ENCODE measurements at regions not wholly inside any gene's neighbourhood (a gene's known extent, or its start where the extent isn't known, plus 50 kb on each side); places are given as distances from the start of the nearest gene placed in this dataset.

GRCh38 chr9:110047232-110047954, 160.6 kb downstream of the C9orf152 start:
- Histone ChIP-seq H3K9ac (ENCODE audit: low read length) (peak overlapping the region; percentile 92), H4K20me1 (ENCODE audit: control insufficient read depth, insufficient read depth, low read length, poor library complexity, severe bottlenecking) (peaks cover 32% of the 10 kb centered on the region), H3K27me3 (replicated peaks in 1 of 4; ENCODE audit: control extremely low read depth in 1 of 4, control insufficient read depth in 3 of 4, insufficient read depth in 4 of 4, low read length in 3 of 4) (no peaks in the 10 kb centered on the region), H3K4me3 (ENCODE audit: control extremely low read depth in 1 of 5, extremely low read depth in 1 of 5, insufficient read depth in 1 of 5, low read depth in 2 of 5, low read length in 4 of 5) (peak overlapping the region; percentile 79 to 98 (median 88)), H3K36me3 (replicated peaks in 1 of 2; ENCODE audit: control extremely low read depth in 1 of 2, control insufficient read depth in 1 of 2, extremely low read depth in 1 of 2, insufficient read depth in 2 of 2, low read length in 1 of 2) (no peaks in the 10 kb centered on the region), H2AFZ (ENCODE audit: insufficient read depth, low read depth, low read length, poor library complexity, severe bottlenecking) (peak overlapping the region; percentile 92), H3K4me1 (ENCODE audit: control insufficient read depth in 2 of 2, insufficient read depth in 2 of 2, low read length in 2 of 2) (peaks cover 33 to 36% of the 10 kb centered on the region in 2 donors), H3K27ac (ENCODE audit: low read length in 2 of 2) (peak overlapping the region; percentile 26 to 67), H3K79me2 (ENCODE audit: control insufficient read depth, insufficient read depth, low read length) (peaks cover 54% of the 10 kb centered on the region), H3K9me3 (ENCODE audit: control extremely low read depth in 1 of 3, control insufficient read depth in 2 of 3, insufficient read depth in 1 of 3, low read length in 2 of 3) (peaks cover 0 to 2% (median 0%) of the 10 kb centered on the region in 3 donors), H3K4me2 (replicated peaks; ENCODE audit: low read depth, low read length, poor library complexity, severe bottlenecking) (peak overlapping the region; percentile 90)
- Mint-ChIP-seq H3K4me1 (peaks cover 48% of the 10 kb centered on the region), H3K4me3 (peak overlapping the region; percentile 98), H3K27me3 (no peaks in the 10 kb centered on the region), H3K9me3 (ENCODE audit: insufficient read depth) (no peaks in the 10 kb centered on the region), H3K27ac (peak overlapping the region; percentile 93)
- WGBS (ENCODE audit: insufficient coverage), result 53% methylated on average over 6 of the region's 7 CpGs
- TF ChIP-seq EZH2 (IDR thresholded peaks at IDR 0.05; ENCODE audit: borderline replicate concordance, insufficient read depth, low read depth, low read length, poor library complexity, severe bottlenecking) (no peak), CTCF (IDR thresholded peaks at IDR 0.05) (no peak)
- no peak for ATAC-seq (ENCODE audit: low read depth)
- CTCF ChIA-PET, result interaction anchor here (1.2 to 21.6 kb wide), 5 partner anchors 10 to 138 kb away, joined by 3 to 585 read pairs (median 5); no protein-coding TSS in a partner anchor
- POLR2A ChIA-PET, result interaction anchor here (0.5 to 3.3 kb wide), 4 partner anchors 75 to 140 kb away, joined by 3 to 23 read pairs (median 4); no protein-coding TSS in a partner anchor
- no peak for DNase-seq
- intact Hi-C loops (cut with micrococcal nuclease), result loop anchor here (5.0 kb wide), 2 partner anchors 40 to 95 kb away; no protein-coding TSS in a partner anchor

DNA sequence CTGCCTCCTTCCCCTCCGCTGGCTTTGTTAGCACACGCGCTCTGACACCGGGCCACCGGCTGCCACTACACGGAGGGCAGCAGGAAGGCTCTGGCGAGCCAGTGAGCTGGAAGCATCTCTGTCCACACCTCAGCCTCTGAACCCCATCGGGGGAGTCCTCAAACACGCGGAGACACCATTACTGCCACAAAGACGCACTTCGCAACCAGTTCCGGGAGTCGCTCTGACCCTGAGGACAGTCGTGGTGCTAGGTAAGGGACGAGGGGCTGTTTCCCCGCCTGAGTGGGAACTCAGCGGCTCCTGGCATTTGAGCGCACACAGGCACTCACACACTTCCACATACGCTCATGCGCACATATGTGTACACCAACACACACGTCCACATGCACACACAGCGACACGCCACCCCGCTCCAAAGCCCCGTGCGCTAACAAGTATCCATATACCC, 160.0 kb downstream of the C9orf152 start:
- Histone ChIP-seq H3K4me1 (ENCODE audit: control insufficient read depth in 2 of 2, insufficient read depth in 2 of 2, low read length in 2 of 2) (peaks cover 39 to 42% of the 10 kb centered on the region in 2 donors), H3K4me2 (replicated peaks; ENCODE audit: low read depth, low read length, poor library complexity, severe bottlenecking) (peak overlapping the region; percentile 90), H3K4me3 (ENCODE audit: control extremely low read depth in 1 of 5, extremely low read depth in 1 of 5, insufficient read depth in 1 of 5, low read depth in 2 of 5, low read length in 4 of 5) (peak overlapping the region; percentile 79 to 98 (median 88)), H2AFZ (ENCODE audit: insufficient read depth, low read depth, low read length, poor library complexity, severe bottlenecking) (peak overlapping the region; percentile 92), H3K36me3 (replicated peaks in 1 of 2; ENCODE audit: control extremely low read depth in 1 of 2, control insufficient read depth in 1 of 2, extremely low read depth in 1 of 2, insufficient read depth in 2 of 2, low read length in 1 of 2) (peaks cover 0 to 3% of the 10 kb centered on the region in 2 experiments), H3K79me2 (ENCODE audit: control insufficient read depth, insufficient read depth, low read length) (peaks cover 60% of the 10 kb centered on the region), H3K9me3 (ENCODE audit: control extremely low read depth in 1 of 3, control insufficient read depth in 2 of 3, insufficient read depth in 1 of 3, low read length in 2 of 3) (peaks cover 0 to 2% (median 0%) of the 10 kb centered on the region in 3 donors), H3K27me3 (replicated peaks in 1 of 4; ENCODE audit: control extremely low read depth in 1 of 4, control insufficient read depth in 3 of 4, insufficient read depth in 4 of 4, low read length in 3 of 4) (no peaks in the 10 kb centered on the region), H3K9ac (ENCODE audit: low read length) (peak overlapping the region; percentile 92), H3K27ac (ENCODE audit: low read length in 2 of 2) (peak overlapping the region; percentile 26 to 67), H4K20me1 (ENCODE audit: control insufficient read depth, insufficient read depth, low read length, poor library complexity, severe bottlenecking) (peaks cover 32% of the 10 kb centered on the region)
- H3K4me1 Mint-ChIP-seq, result peaks cover 53% of the 10 kb centered on the region
- H3K27me3 Mint-ChIP-seq, result no peaks in the 10 kb centered on the region
- DNase-seq (no peak), ATAC-seq (ENCODE audit: low read depth) (peak; percentile 40)
- TF ChIP-seq CTCF (IDR thresholded peaks at IDR 0.05) (no peak), EZH2 (IDR thresholded peaks at IDR 0.05; ENCODE audit: borderline replicate concordance, insufficient read depth, low read depth, low read length, poor library complexity, severe bottlenecking) (no peak)
- H3K27ac Mint-ChIP-seq, result peak overlapping the region; percentile 93
- POLR2A ChIA-PET, result interaction anchor here (0.5 to 4.4 kb wide), 8 partner anchors 73 to 140 kb away, joined by 3 to 23 read pairs (median 5); no protein-coding TSS in a partner anchor
- no peaks in the 10 kb centered on the region for H3K9me3 Mint-ChIP-seq (ENCODE audit: insufficient read depth)
- H3K4me3 Mint-ChIP-seq, result peak overlapping the region; percentile 98
- CTCF ChIA-PET, result interaction anchor here (1.2 to 21.6 kb wide), 6 partner anchors 10 to 138 kb away, joined by 3 to 585 read pairs (median 11); no protein-coding TSS in a partner anchor
- intact Hi-C loops (cut with micrococcal nuclease), result loop anchor here (1.0 to 5.0 kb wide), 7 partner anchors 10 to 209 kb away; partner anchors contain the start of gene TXN
- under 1% methylated on average over 26 of the region's 27 CpGs for WGBS (ENCODE audit: insufficient coverage)

All from B cell (primary cell).